ENCODE measurements at regions not wholly inside any gene's neighbourhood (a gene's known extent, or its start where the extent isn't known, plus 50 kb on each side); places are given as distances from the start of the nearest gene placed in this dataset.

GRCh38 chr10:35769795-35770194 lies 127.7 kb upstream of the FZD8 start:
- Histone ChIP-seq H3K27ac (no peak overlapping the region), H3K9me3 (no peaks in the 10 kb centered on the region), H3K4me3 (no peak overlapping the region), H3K36me3 (no peaks in the 10 kb centered on the region), H3K4me1 (peaks cover 0 to 7% (median 4%) of the 10 kb centered on the region in 4 donors), H3K27me3 (no peaks in the 10 kb centered on the region)
- intact Hi-C loops (cut with DNase I), result no loop called here
- no peak for DNase-seq
- TF ChIP-seq EP300 (IDR thresholded peaks at IDR 0.05), result no peak
- TF ChIP-seq POLR2AphosphoS5 (IDR thresholded peaks at IDR 0.05), result no peak
- TF ChIP-seq POLR2A (IDR thresholded peaks at IDR 0.05), result no peak
- no peak for TF ChIP-seq CTCF (IDR thresholded peaks at IDR 0.05)

GRCh38 chr10:35768731-35769130 lies 126.6 kb upstream of the FZD8 start:
- DNase-seq, result no peak
- Histone ChIP-seq H3K9me3 (no peaks in the 10 kb centered on the region), H3K27ac (no peak overlapping the region), H3K4me3 (no peak overlapping the region), H3K27me3 (no peaks in the 10 kb centered on the region), H3K36me3 (no peaks in the 10 kb centered on the region), H3K4me1 (peaks cover 0 to 7% (median 4%) of the 10 kb centered on the region in 4 donors)
- no peak for TF ChIP-seq EP300 (IDR thresholded peaks at IDR 0.05)
- TF ChIP-seq POLR2AphosphoS5 (IDR thresholded peaks at IDR 0.05), result no peak
- TF ChIP-seq CTCF (IDR thresholded peaks at IDR 0.05), result no peak
- TF ChIP-seq POLR2A (IDR thresholded peaks at IDR 0.05), result no peak
- 27 to 62% methylated on average over 6 of the region's 6 CpGs for WGBS, 2 donors
- intact Hi-C loops (cut with DNase I), result no loop called here

- intact Hi-C loops (cut with DNase I), result no loop called here
- no peaks in the 10 kb centered on the region for H3K9me3 ChIP-seq
- WGBS, 2 donors, result 83% methylated on average over 5 of the region's 5 CpGs
These were observed 125.9 kb upstream of the FZD8 start for GRCh38 chr10:35768011-35768410.

GRCh38 chr10:35765996-35766395 lies 123.9 kb upstream of the FZD8 start:
- DNase-seq, result no peak
- intact Hi-C loops (cut with DNase I), result no loop called here
- no peak overlapping the region for H3K4me3 ChIP-seq
- TF ChIP-seq POLR2A (IDR thresholded peaks at IDR 0.05) (no peak), EP300 (IDR thresholded peaks at IDR 0.05) (no peak), CTCF (IDR thresholded peaks at IDR 0.05) (no peak), POLR2AphosphoS5 (IDR thresholded peaks at IDR 0.05) (no peak)
- no peaks in the 10 kb centered on the region for H3K27me3 ChIP-seq
- peaks cover 0 to 7% (median 4%) of the 10 kb centered on the region in 4 donors for H3K4me1 ChIP-seq
- no peaks in the 10 kb centered on the region for H3K9me3 ChIP-seq
- no peak overlapping the region for H3K27ac ChIP-seq
- WGBS, 2 donors, result 45 to 75% methylated on average over 4 of the region's 4 CpGs
- H3K36me3 ChIP-seq, result no peaks in the 10 kb centered on the region

More at GRCh38 chr10:35768011-35768410, 125.9 kb upstream of the FZD8 start:
- no peaks in the 10 kb centered on the region for H3K27me3 ChIP-seq
- H3K27ac ChIP-seq, result no peak overlapping the region
- peaks cover 0 to 7% (median 4%) of the 10 kb centered on the region in 4 donors for H3K4me1 ChIP-seq
- DNase-seq, result no peak
- no peak overlapping the region for H3K4me3 ChIP-seq
- no peak for TF ChIP-seq EP300 (IDR thresholded peaks at IDR 0.05)
- no peaks in the 10 kb centered on the region for H3K36me3 ChIP-seq

- TF ChIP-seq CTCF (IDR thresholded peaks at IDR 0.05), result no peak
- 6 to 15% methylated on average over 24 of the region's 24 CpGs for WGBS, 2 donors
- DNase-seq, result no peak
These were observed 123.0 kb upstream of the FZD8 start for GRCh38 chr10:35765066-35765527.

More at GRCh38 chr10:35765066-35765527, 123.0 kb upstream of the FZD8 start:
- Histone ChIP-seq H3K27me3 (no peaks in the 10 kb centered on the region), H3K4me1 (peaks cover 0 to 5% (median 3%) of the 10 kb centered on the region in 4 donors), H3K4me3 (no peak overlapping the region), H3K9me3 (no peaks in the 10 kb centered on the region), H3K27ac (no peak overlapping the region), H3K36me3 (no peaks in the 10 kb centered on the region)
- intact Hi-C loops (cut with DNase I), result no loop called here
